HG03521 (cell line): ENCODE measurements at regions not wholly inside any gene's neighbourhood (a gene's known extent, or its start where the extent isn't known, plus 50 kb on each side); places are given as distances from the start of the nearest gene placed in this dataset.

Source experiments
- ATAC-seq: cut with Tn5 transposase; IDR thresholded peaks from one replicate; pipeline ENCODE4 v1.9.1; 2021; ENCODE audit warnings: mild to moderate bottlenecking, moderate library complexity; ENCODE audit not compliant: unreplicated experiment

GRCh38 chr2:2812117-2812516, 481.0 kb upstream of the MYT1L start:
- no peak for ATAC-seq

- ATAC-seq: no peak
Measured at GRCh38 chr2:2810504-2810903, 479.4 kb upstream of the MYT1L start.

GRCh38 chr2:2809771-2810170, 478.7 kb upstream of the MYT1L start:
- ATAC-seq: no peak

GRCh38 chr2:2808551-2809058, 477.5 kb upstream of the MYT1L start:
- ATAC-seq: no peak

GRCh38 chr2:2806711-2807110, 475.6 kb upstream of the MYT1L start:
- no peak for ATAC-seq

- no peak for ATAC-seq
Measured at GRCh38 chr2:2805263-2805662, 474.2 kb upstream of the MYT1L start.

GRCh38 chr2:2804528-2804927, 473.5 kb upstream of the MYT1L start:
- no peak for ATAC-seq

GRCh38 chr2:2801458-2801857, 470.4 kb upstream of the MYT1L start:
- no peak for ATAC-seq

GRCh38 chr2:2800697-2801096, 469.6 kb upstream of the MYT1L start:
- no peak for ATAC-seq

- ATAC-seq: no peak
Measured at GRCh38 chr2:2800001-2800400, 468.9 kb upstream of the MYT1L start.

GRCh38 chr2:2799151-2799697, 468.1 kb upstream of the MYT1L start:
- no peak for ATAC-seq

- no peak for ATAC-seq
Measured at GRCh38 chr2:2798337-2798736, 467.3 kb upstream of the MYT1L start.

- ATAC-seq: no peak
Measured at GRCh38 chr2:2797797-2798196, 466.7 kb upstream of the MYT1L start.

GRCh38 chr2:2796207-2796606, 465.1 kb upstream of the MYT1L start:
- no peak for ATAC-seq

GRCh38 chr2:2795438-2796091, 464.5 kb upstream of the MYT1L start:
- no peak for ATAC-seq

- no peak for ATAC-seq
Measured at GRCh38 chr2:2793925-2794560, 463.0 kb upstream of the MYT1L start.

GRCh38 chr2:2793514-2793913, 462.4 kb upstream of the MYT1L start:
- no peak for ATAC-seq

- ATAC-seq: no peak
Measured at GRCh38 chr2:2791606-2792005, 460.5 kb upstream of the MYT1L start.

GRCh38 chr2:2791031-2791430, 460.0 kb upstream of the MYT1L start:
- no peak for ATAC-seq

GRCh38 chr2:2788076-2788475, 457.0 kb upstream of the MYT1L start:
- no peak for ATAC-seq

- no peak for ATAC-seq
Measured at GRCh38 chr2:2787301-2787907, 456.3 kb upstream of the MYT1L start.

GRCh38 chr2:2782007-2782406, 450.9 kb upstream of the MYT1L start:
- no peak for ATAC-seq
